A673 (cell line): ENCODE measurements at regions not wholly inside any gene's neighbourhood (a gene's known extent, or its start where the extent isn't known, plus 50 kb on each side); places are given as distances from the start of the nearest gene placed in this dataset.

Experiments
- CTCF ChIP-seq: fragments of 300-800, 200-600 bp; sonication (generic); conservative IDR thresholded peaks from 2 replicates; pipeline ENCODE4 v1.5.1; 2017; ENCODE audit warnings: low read depth, mild to moderate bottlenecking, antibody characterized with exemption, low read length, moderate library complexity, mixed read lengths
- EZH2 ChIP-seq: fragments of 200-600 bp; sonication (generic); IDR thresholded peaks from 2 replicates; pipeline ENCODE4 v1.6.1; 2017; ENCODE audit warnings: borderline replicate concordance, low read depth, mild to moderate bottlenecking, mixed read lengths, antibody characterized with exemption, low read length; ENCODE audit not compliant: poor library complexity, severe bottlenecking

- TF ChIP-seq CTCF (no peak), EZH2 (no peak)
Measured at GRCh38 chr6:85961125-85961524, 318.4 kb upstream of the SYNCRIP start.
